ENCODE measurements at regions not wholly inside any gene's neighbourhood (a gene's known extent, or its start where the extent isn't known, plus 50 kb on each side); places are given as distances from the start of the nearest gene placed in this dataset.
"Not testable (repeated sequence)": the region's sequence is repeated elsewhere in the genome, so short reads cannot be mapped to it uniquely, and the experiment has no call there.

DNA sequence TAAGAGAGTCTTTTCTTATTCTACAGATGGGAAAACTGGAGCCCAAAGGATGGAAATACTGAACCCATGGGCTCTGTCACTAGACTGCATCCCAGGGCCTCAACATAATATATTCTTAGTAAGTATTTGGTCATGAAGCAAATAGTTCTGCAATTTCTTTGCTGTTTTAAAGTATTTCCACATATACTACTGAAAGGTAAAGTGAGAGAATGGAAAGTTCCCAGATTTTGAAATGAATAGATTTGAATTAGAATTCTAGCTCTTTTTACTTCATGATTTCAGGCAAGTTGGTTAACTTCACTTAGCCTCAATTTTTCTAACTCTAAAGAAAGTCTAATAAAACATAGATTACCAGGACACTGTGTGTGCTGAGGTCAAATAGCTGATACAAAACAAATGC, 95.6 kb upstream of the FGGY start:
- intact Hi-C loops (cut with DNase I, micrococcal nuclease) = no loop called here
- ChIA-PET POLR2A (no interaction called here), CTCF (interaction anchor here (0.9 kb wide), 1 partner anchor 558 kb away, joined by 3 read pairs; no protein-coding TSS in a partner anchor)
- Mint-ChIP-seq H3K4me1 (no peaks in the 10 kb centered on the region), H3K27ac (no peak overlapping the region), H3K4me3 (no peak overlapping the region), H3K9me3 (ENCODE audit: low read depth) (no peaks in the 10 kb centered on the region), H3K27me3 (peaks cover 10% of the 10 kb centered on the region), H3K36me3 (ENCODE audit: low read depth) (no peaks in the 10 kb centered on the region)
- DNase-seq = no peak
- ATAC-seq = no peak

DNA sequence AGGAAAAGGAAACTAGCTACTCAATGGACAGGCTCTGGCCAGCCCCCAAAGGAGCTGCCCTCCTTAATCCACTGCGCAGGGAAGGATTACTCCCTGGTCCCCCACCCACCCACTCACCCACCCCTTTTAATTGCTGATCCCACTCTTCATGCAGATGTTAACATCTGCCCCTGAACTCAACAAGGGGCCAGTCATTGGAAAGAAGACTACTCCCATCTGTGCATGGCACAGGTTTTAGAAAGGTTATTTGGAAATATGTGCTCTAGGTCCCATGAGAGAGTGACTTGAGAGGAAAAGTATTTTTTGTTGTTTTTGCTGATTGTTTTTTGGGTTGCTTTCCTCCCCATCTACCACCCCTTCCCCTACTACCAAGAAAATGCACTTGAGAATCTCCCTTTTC, 94.4 kb upstream of the FGGY start:
- ATAC-seq (no peak), DNase-seq (no peak)
- Mint-ChIP-seq H3K36me3 (ENCODE audit: low read depth) (no peaks in the 10 kb centered on the region), H3K27ac (no peak overlapping the region), H3K27me3 (peaks cover 6% of the 10 kb centered on the region), H3K4me3 (no peak overlapping the region), H3K4me1 (no peaks in the 10 kb centered on the region), H3K9me3 (ENCODE audit: low read depth) (no peaks in the 10 kb centered on the region)
- POLR2A ChIA-PET = no interaction called here
- CTCF ChIA-PET = no interaction called here
- intact Hi-C loops (cut with DNase I, micrococcal nuclease) = no loop called here

DNA sequence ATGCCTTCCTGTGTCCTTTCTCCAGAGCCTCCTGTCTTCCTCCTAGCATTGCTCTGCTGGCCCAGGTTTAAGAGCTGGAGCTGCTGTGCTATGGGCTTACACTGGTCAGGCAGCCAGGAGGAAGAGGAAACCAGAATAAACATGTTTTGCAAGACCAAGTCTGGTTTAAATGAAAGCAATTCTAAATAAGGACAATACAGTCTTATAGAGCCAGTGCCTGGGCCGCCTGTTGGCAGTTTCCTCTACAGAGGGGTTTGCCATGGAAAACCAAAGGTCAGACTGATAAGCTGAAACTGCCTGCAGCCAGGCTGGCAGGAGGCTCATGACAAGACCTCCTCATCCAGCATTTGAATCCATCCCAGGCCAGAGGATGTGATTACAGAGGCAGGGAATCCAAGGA, 92.9 kb upstream of the FGGY start:
- no peak overlapping the region for H3K27ac Mint-ChIP-seq
- no peaks in the 10 kb centered on the region for H3K36me3 Mint-ChIP-seq (ENCODE audit: low read depth)
- DNase-seq (no peak), ATAC-seq (no peak)
- no peaks in the 10 kb centered on the region for H3K9me3 Mint-ChIP-seq (ENCODE audit: low read depth)
- H3K4me3 Mint-ChIP-seq = no peak overlapping the region
- POLR2A ChIA-PET = no interaction called here
- CTCF ChIA-PET = no interaction called here
- no peaks in the 10 kb centered on the region for H3K4me1 Mint-ChIP-seq
- H3K27me3 Mint-ChIP-seq = peaks cover 6% of the 10 kb centered on the region
- intact Hi-C loops (cut with DNase I, micrococcal nuclease) = no loop called here

DNA sequence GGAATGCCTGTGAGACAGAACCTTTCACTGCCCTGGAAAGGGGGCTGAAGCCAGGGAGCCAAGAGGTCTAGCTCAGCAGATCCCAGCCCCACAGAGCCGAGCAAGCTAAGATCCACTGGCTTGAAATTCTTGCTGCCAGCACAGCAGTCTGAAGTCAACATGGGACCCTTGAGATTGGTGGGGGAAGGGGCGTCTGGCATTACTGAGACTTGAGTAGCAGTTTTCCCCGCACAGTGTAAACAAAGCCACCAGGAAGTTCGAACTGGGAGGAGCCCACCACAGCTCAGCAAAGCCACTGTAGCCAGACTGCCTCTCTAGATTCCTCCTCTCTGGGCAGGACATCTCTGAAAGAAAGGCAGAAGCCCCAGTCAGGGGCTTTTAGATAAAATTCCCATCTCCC, 90.3 kb upstream of the FGGY start:
- H3K4me3 Mint-ChIP-seq; H3K36me3 Mint-ChIP-seq (ENCODE audit: low read depth); H3K27ac Mint-ChIP-seq; CTCF ChIA-PET; intact Hi-C loops (cut with DNase I, micrococcal nuclease); DNase-seq; H3K4me1 Mint-ChIP-seq; H3K9me3 Mint-ChIP-seq (ENCODE audit: low read depth); ATAC-seq; POLR2A ChIA-PET; H3K27me3 Mint-ChIP-seq: not testable (repeated sequence)

DNA sequence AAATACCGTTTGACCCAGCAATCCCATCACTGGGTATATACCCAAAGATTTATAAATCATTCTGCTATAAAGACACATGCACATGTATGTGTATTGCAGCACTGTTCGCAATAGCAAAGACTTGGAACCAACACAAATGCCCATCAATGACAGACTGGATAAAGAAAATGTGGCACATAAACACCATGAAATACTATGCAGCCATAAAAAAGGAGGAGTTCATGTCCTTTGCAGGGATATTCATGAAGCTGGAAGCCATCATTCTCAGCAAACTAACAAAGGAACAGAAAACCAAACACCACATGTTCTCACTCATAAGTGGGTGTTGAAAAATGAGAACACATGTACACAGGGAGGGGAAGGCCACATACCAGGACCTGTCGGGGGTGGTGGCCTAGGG, 86.5 kb upstream of the FGGY start:
- H3K4me1 Mint-ChIP-seq; H3K4me3 Mint-ChIP-seq; H3K27ac Mint-ChIP-seq; ATAC-seq; intact Hi-C loops (cut with DNase I, micrococcal nuclease); DNase-seq; H3K36me3 Mint-ChIP-seq (ENCODE audit: low read depth); H3K27me3 Mint-ChIP-seq; H3K9me3 Mint-ChIP-seq (ENCODE audit: low read depth); POLR2A ChIA-PET: not testable (repeated sequence)
- CTCF ChIA-PET = interaction anchor here (0.6 kb wide), 1 partner anchor 391 kb away, joined by 3 read pairs; no protein-coding TSS in a partner anchor

DNA sequence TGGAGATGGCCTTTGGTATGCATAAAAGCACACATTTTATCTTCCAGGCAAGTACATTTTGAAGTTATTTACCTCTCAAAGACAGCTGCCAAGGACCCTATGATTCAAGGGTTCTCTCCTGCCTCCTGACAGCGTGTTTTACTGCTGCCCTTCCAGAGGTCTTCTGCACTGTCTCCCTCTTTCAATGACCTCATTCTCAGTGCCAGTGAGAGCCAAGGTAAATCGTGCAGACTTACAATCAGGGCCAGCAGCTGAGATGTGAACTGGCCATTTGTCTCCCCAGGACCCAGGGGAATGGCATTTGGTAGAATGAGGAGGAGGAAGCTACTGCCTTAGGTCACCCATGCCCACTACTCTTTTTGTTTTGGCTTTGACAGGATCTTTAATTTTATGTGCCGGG, 84.2 kb upstream of the FGGY start:
- no peak overlapping the region for H3K27ac Mint-ChIP-seq
- no peaks in the 10 kb centered on the region for H3K27me3 Mint-ChIP-seq
- ChIA-PET POLR2A (no interaction called here), CTCF (interaction anchor here (0.8 to 1.4 kb wide), 2 partner anchors 11 to 17 kb away, joined by 4 to 7 read pairs; no protein-coding TSS in a partner anchor)
- no peak for ATAC-seq
- no peak overlapping the region for H3K4me3 Mint-ChIP-seq
- H3K36me3 Mint-ChIP-seq (ENCODE audit: low read depth) = no peaks in the 10 kb centered on the region
- H3K4me1 Mint-ChIP-seq = no peaks in the 10 kb centered on the region
- intact Hi-C loops (cut with DNase I, micrococcal nuclease) = no loop called here
- peaks cover 4% of the 10 kb centered on the region for H3K9me3 Mint-ChIP-seq (ENCODE audit: low read depth)
- no peak for DNase-seq

DNA sequence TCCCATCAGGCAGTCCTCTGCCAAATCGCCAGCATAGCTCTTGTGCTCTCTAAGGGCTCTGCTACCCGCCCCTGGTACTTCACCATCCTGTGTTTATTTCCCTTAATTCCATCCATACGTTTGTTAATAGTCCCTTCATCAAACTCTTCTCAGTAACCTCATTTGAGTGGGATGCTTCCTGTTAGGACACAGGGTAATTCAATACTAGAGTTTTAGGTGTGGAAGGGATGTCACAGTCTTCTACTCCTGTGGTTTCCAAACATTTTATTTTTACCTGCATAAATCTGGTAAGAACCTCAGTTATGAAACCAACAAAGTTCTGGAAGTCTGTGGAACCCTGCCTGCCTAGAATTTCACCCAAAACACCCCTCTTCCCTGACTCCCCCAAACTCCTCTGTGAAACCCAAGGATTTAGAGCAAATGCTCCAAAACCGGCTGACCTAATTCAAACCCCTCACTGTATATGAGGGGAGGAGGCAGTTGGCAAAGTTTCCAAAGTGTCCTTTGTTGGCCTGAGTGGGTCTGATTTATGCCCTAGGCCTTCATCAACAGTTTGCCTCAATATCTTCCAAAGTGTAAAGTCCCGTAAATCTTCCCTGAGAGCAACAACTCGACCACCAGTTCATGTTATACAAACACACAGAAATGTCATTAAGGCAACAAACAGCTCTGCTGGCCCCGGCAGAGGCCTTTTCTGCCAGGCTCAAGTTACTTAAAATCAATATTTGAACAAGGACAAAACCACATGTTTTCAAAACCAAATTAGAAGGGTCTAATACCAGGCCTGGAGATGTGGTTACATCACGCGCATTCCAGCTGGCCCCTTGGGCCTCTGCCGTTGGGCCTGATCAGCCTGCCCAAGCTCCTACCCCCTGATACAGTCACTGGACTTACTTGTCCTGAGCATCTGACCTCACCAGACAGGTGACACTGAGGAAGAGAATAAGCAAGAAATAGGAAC, 82.4 kb upstream of the FGGY start:
- no peaks in the 10 kb centered on the region for H3K36me3 Mint-ChIP-seq (ENCODE audit: low read depth)
- DNase-seq (no peak), ATAC-seq (no peak)
- H3K27ac Mint-ChIP-seq = no peak overlapping the region
- no peaks in the 10 kb centered on the region for H3K27me3 Mint-ChIP-seq
- H3K9me3 Mint-ChIP-seq (ENCODE audit: low read depth) = peaks cover 6% of the 10 kb centered on the region
- H3K4me3 Mint-ChIP-seq = no peak overlapping the region
- CTCF ChIA-PET = no interaction called here
- intact Hi-C loops (cut with DNase I, micrococcal nuclease) = no loop called here
- H3K4me1 Mint-ChIP-seq = no peaks in the 10 kb centered on the region
- POLR2A ChIA-PET = no interaction called here

DNA sequence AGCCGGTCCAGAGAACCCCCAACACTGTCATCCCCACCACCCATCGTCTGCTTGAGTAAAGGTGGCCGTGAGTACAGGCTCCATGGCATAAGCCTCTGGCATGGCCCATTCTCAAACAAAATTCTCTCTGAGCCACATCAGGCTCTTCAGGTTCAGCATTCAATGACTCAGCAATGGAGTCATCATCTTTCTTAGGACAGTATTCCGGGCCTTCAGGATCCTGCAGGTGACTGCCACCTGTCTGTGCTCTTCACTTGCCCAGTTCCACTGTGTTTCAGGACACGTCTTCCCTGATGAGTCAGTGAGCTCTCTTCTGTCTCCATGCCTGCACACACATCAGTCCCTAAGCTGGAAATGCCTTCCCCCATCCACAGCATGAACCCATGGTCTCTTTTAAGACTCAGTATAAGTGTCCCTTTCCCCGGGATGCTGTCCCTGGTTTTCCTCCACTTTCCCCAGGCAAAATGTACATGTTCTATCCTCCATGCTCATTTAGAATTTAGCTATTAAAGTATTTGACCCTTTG, 81.1 kb upstream of the FGGY start:
- H3K27ac Mint-ChIP-seq = no peak overlapping the region

DNA sequence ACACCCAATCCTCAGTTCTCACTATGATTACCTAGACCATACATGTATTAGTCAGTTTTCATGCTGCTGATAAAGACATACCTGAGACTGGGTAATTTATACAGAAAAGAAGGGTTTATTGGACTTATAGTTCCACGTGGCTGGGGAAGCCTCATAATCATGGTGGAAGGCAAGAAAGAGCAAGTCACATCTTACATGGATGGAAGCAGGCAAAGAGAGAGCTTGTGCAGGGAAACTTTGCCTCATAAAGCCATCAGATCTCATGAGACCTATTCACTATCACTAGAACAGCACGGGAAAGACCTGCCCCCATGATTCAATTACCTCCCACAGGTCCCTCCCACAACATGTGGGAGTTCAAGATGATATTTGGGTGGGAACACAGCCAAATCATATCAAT, 79.5 kb upstream of the FGGY start:
- CTCF ChIA-PET; DNase-seq; ATAC-seq; H3K4me3 Mint-ChIP-seq; H3K4me1 Mint-ChIP-seq; H3K36me3 Mint-ChIP-seq (ENCODE audit: low read depth); H3K27me3 Mint-ChIP-seq; POLR2A ChIA-PET; H3K27ac Mint-ChIP-seq; intact Hi-C loops (cut with DNase I, micrococcal nuclease); H3K9me3 Mint-ChIP-seq (ENCODE audit: low read depth): not testable (repeated sequence)

More for the DNA sequence above, 81.1 kb upstream of the FGGY start:
- no peaks in the 10 kb centered on the region for H3K36me3 Mint-ChIP-seq (ENCODE audit: low read depth)
- H3K4me3 Mint-ChIP-seq = no peak overlapping the region
- no peak for DNase-seq
- ChIA-PET POLR2A (no interaction called here), CTCF (interaction anchor here (0.6 kb wide), 1 partner anchor 379 kb away, joined by 6 read pairs; no protein-coding TSS in a partner anchor)
- H3K4me1 Mint-ChIP-seq = no peaks in the 10 kb centered on the region
- intact Hi-C loops (cut with DNase I, micrococcal nuclease) = no loop called here
- peaks cover 6% of the 10 kb centered on the region for H3K9me3 Mint-ChIP-seq (ENCODE audit: low read depth)
- H3K27me3 Mint-ChIP-seq = no peaks in the 10 kb centered on the region
- no peak for ATAC-seq

DNA sequence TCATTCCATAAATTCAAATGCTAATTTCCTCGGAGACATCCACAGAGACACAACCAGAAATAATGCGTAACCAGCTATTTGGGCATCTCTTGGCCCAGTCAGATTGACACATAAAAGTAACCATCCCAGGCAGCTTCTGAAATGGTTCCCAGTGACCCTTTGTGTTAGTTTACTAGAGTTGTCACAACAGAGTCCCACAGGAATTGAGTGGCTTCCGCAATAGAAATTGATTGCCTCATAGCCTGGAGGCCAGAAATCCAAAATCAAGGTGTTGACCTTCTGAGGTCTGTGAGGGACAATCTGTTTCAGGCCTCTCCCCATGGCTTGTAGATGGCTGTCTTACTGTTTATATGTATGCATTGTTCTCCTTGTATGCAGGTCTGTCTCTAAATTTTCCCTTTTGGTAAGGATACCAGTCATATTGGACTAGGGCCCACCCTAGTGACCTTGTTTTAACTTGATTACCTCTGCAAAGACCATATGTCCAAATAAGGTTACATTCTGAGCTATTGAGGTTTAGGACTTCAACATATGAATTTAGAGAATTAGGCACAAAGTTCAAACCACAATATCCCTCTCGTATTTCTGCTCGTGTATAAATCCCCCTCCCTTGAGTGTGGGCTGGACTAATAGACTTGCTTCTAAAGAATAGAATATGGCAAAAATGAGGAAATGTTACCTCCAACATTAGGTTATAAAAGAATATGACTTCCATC, 78.2 kb upstream of the FGGY start:
- ChIA-PET POLR2A (no interaction called here), CTCF (no interaction called here)
- intact Hi-C loops (cut with DNase I, micrococcal nuclease) = no loop called here
- no peaks in the 10 kb centered on the region for H3K4me1 Mint-ChIP-seq
- H3K9me3 Mint-ChIP-seq (ENCODE audit: low read depth) = peaks cover 6% of the 10 kb centered on the region
- no peak overlapping the region for H3K4me3 Mint-ChIP-seq
- H3K27me3 Mint-ChIP-seq = no peaks in the 10 kb centered on the region
- no peaks in the 10 kb centered on the region for H3K36me3 Mint-ChIP-seq (ENCODE audit: low read depth)
- DNase-seq (no peak), ATAC-seq (no peak)
- no peak overlapping the region for H3K27ac Mint-ChIP-seq

DNA sequence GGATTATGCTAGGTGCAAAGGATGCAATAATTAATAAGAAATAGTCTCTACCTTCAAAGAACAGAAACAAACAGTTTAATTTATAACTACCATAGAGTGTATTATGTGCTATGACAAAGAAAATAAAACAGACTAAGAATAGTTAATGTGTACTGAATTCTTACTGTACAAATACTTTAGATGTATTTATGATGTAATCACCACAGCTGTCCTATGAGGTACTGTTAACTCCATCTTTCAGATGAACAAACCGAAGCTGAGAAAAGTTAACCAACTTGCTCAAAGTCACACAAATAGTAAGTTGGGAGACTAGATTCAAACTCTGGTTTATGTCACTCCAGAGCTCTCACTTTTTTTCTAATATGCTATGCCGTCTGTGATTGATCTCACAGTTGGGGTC, 77.0 kb upstream of the FGGY start:
- ATAC-seq = no peak
- H3K4me1 Mint-ChIP-seq = no peaks in the 10 kb centered on the region
- CTCF ChIA-PET = no interaction called here
- no peaks in the 10 kb centered on the region for H3K36me3 Mint-ChIP-seq (ENCODE audit: low read depth)
- intact Hi-C loops (cut with DNase I, micrococcal nuclease) = no loop called here
- POLR2A ChIA-PET = no interaction called here
- H3K4me3 Mint-ChIP-seq = no peak overlapping the region
- peaks cover 6% of the 10 kb centered on the region for H3K9me3 Mint-ChIP-seq (ENCODE audit: low read depth)
- no peak overlapping the region for H3K27ac Mint-ChIP-seq
- no peaks in the 10 kb centered on the region for H3K27me3 Mint-ChIP-seq
- DNase-seq = no peak

DNA sequence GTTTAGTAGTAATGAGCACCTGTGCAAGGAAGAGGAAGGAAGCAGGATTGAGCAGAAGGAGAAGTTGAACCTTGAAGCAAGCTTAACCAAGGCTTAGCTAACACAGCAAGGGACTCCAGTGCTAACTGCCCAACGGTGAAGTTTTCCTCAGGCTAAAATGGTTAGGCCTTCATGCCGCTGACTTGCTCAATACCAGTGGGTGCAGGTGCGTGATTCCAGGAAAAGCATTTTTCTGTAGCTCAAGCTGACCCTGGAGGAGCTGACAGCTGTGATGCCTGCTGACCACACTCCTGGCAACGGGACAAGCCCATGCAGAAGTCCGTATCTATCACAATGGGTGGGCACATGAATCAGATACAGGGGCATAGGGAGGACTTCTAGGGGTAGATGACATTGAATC, 76.5 kb upstream of the FGGY start:
- CTCF ChIA-PET = interaction anchor here (0.7 kb wide), 1 partner anchor 423 kb away, joined by 3 read pairs; no protein-coding TSS in a partner anchor
- H3K4me3 Mint-ChIP-seq = no peak overlapping the region

More for the DNA sequence above, 76.5 kb upstream of the FGGY start:
- no peak overlapping the region for H3K27ac Mint-ChIP-seq
- H3K27me3 Mint-ChIP-seq = no peaks in the 10 kb centered on the region
- intact Hi-C loops (cut with DNase I, micrococcal nuclease) = no loop called here
- ATAC-seq (no peak), DNase-seq (no peak)
- POLR2A ChIA-PET = no interaction called here
- no peaks in the 10 kb centered on the region for H3K4me1 Mint-ChIP-seq
- H3K36me3 Mint-ChIP-seq (ENCODE audit: low read depth) = no peaks in the 10 kb centered on the region
- H3K9me3 Mint-ChIP-seq (ENCODE audit: low read depth) = peaks cover 6% of the 10 kb centered on the region

All from activated CD4-positive, alpha-beta T cell treated with anti-CD3 and anti-CD28 coated beads for 36 hours (primary cell).